ENCODE measurements at regions not wholly inside any gene's neighbourhood (a gene's known extent, or its start where the extent isn't known, plus 50 kb on each side); places are given as distances from the start of the nearest gene placed in this dataset.

- TF ChIP-seq EGR1 (IDR thresholded peaks at IDR 0.05; ENCODE audit: borderline replicate concordance in 1 of 2, low read depth in 2 of 2, low read length in 2 of 2) (no peak), EZH2 (IDR thresholded peaks at IDR 0.05; ENCODE audit: borderline replicate concordance, control insufficient read depth, low read depth, low read length) (no peak), CBX5 (IDR thresholded peaks at IDR 0.05; ENCODE audit: low read depth) (no peak), MAX (IDR thresholded peaks at IDR 0.05; ENCODE audit: low read depth, low read length) (no peak), SMARCA5 (IDR thresholded peaks at IDR 0.05) (no peak), CTCF (IDR thresholded peaks at IDR 0.05 in 2 of 3, conservative IDR thresholded peaks at IDR 0.05 in 1 of 3; ENCODE audit: control insufficient read depth in 2 of 3, extremely low read depth in 1 of 3, insufficient read depth in 1 of 3, low read depth in 3 of 3, low read length in 3 of 3) (no peak), HDAC2 (IDR thresholded peaks at IDR 0.05) (no peak), RAD21 (IDR thresholded peaks at IDR 0.05; ENCODE audit: insufficient read depth, low read depth, low read length) (no peak), CEBPB (IDR thresholded peaks at IDR 0.05; ENCODE audit: borderline replicate concordance in 1 of 2, low read depth in 2 of 2, low read length in 2 of 2) (no peak), RELA (IDR thresholded peaks at IDR 0.05; ENCODE audit: borderline replicate concordance, partially characterized antibody) (no peak), SUZ12 (IDR thresholded peaks at IDR 0.05; ENCODE audit: unreplicated experiment) (no peak)
Observed at GRCh38 chr14:89053303-89053702, 228.9 kb downstream of the TTC8 start.
